C4-2B (cell line): ENCODE measurements at regions not wholly inside any gene's neighbourhood (a gene's known extent, or its start where the extent isn't known, plus 50 kb on each side); places are given as distances from the start of the nearest gene placed in this dataset.

ENCODE experiments used
- CTCF ChIP-seq: fragments of 450-650 bp; conservative IDR thresholded peaks from 2 replicates; pipeline ENCODE4 v1.5.1; 2017; ENCODE audit warnings: mild to moderate bottlenecking
- ZFX ChIP-seq: fragments of 450-650 bp; IDR thresholded peaks from 2 replicates; pipeline ENCODE4 v1.6.1; 2017

GRCh38 chr4:79663141-79663540 lies 255.1 kb upstream of the GK2 start:
- TF ChIP-seq CTCF (no peak), ZFX (no peak)
